ENCODE measurements at regions not wholly inside any gene's neighbourhood (a gene's known extent, or its start where the extent isn't known, plus 50 kb on each side); places are given as distances from the start of the nearest gene placed in this dataset.
"Not testable (repeated sequence)": the region's sequence is repeated elsewhere in the genome, so short reads cannot be mapped to it uniquely, and the experiment has no call there.

- no peak for DNase-seq (ENCODE audit: low spot score)
These were observed 136.7 kb downstream of the FGF10 start for GRCh38 chr5:44252545-44252944.

- DNase-seq (ENCODE audit: low spot score) = no peak
These were observed 142.2 kb downstream of the FGF10 start for GRCh38 chr5:44246986-44247385.

DNA sequence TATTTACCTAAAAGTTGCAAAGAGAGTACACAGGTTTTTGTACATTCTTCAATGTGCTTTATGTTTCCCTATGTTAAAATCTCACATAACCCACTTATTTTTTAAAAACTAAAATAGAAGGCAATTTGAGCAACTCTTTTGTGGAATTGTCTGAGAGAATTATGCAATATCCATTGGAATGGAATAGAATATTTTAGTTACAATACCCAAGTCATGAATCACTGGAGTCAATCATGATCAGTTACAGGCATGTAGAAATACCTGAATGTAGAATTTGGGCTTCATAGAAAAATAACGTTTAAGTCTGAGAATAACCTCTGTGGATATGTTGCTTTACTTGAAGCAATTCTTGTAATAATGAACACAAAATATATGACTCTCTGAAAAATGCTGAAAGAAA, 143.3 kb downstream of the FGF10 start:
- DNase-seq (ENCODE audit: low spot score) = no peak

DNA sequence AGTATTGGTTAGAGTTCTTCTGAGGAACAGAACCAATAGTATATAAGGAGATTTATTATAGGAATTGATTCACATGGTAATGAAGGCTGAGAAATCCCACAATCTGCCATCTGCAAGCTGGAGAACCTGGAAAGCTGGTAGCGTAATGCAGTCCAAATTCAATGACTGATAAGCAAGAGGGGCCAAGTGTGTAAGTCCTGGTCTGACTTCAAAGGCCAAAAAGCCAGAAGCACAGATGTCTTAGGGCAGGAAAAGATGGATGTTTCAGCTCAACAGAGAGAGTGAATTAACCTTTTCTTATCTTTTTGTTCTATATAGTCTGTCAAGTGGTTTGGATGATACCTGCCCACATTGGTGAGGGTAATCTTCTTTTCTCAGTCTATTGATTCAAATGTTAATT, 146.4 kb downstream of the FGF10 start:
- DNase-seq (ENCODE audit: low spot score) = no peak

- no peak for DNase-seq (ENCODE audit: low spot score)
These were observed 153.2 kb downstream of the FGF10 start for GRCh38 chr5:44236040-44236439.

DNA sequence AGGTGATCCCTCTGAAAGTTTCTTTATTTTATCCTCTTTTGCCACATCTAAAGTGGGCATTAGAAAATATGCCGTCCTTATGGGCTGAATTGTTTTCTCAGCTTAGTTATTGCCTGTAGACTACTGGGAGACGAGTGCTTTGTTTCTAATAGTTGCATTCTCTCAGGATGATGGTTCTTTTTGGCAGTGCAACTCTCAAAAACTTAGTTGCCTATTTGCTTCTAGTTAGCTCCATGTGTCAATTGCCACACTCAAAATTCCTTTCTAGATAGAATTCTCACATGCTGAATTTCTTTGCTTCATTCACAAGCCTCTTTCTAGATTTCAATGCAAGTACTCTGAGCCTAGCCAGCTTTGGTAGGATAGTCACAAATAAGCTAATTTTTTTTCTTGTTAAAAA, 155.5 kb downstream of the FGF10 start:
- DNase-seq (ENCODE audit: low spot score) = no peak

- DNase-seq (ENCODE audit: low spot score) = no peak
These were observed 163.7 kb downstream of the FGF10 start for GRCh38 chr5:44225231-44226160.

DNA sequence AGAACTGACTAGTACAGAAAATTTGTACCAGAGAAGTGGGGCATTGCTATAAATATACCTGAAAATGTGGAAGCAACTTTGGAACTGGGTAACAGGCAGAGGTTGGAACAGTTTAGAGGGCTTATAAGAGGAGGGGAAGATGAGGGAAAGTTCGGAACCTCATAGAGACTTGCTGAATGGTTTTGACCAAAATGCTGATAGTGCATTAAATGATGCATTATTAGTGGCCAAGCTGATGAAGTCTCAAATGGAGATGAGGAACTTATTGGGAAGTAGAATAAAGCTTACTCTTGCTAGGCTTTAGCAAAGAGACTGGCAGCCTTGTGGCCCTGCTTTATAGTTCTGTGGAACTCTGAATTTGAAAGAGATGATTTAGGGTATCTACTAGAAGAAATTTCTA, 189.8 kb downstream of the FGF10 start:
- DNase-seq (ENCODE audit: low spot score) = no peak

DNA sequence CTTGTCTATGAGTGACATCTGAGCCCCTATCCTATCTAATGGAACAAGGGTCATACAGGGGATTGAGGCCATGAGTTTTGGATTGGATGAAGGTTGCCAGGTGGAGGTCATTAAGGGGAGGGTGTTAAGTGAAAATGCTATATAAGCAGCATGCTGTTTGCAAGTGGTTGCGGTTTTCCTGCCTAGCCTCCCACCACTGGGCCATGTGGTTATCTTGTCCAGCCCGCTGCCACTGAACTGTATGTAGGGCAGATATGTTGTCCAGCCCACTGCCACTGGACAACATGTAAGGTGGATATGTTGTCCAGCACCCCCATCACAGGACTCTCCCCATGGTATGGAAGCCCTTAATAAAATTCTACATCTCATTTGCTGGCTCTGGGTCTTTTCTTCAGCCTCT, 200.0 kb downstream of the FGF10 start:
- no peak for DNase-seq (ENCODE audit: low spot score)

DNA sequence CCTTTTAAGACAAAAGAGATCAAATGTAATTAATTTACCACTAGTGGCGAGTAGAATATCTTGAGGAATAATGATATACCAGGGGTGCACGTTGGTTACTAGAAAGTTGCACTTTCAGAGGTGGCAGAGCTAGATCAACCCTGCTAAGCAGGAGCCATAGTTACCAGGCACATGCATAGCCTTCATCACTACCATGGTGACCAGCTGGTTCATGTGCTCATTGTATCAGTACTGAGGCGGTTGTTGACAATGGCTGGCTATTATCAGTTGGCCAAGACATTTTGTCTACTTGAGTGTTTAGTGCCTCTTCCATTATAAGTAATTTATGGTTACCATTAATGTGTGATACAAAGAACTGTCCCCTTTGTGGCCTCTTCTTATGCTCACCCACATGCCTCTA, 201.2 kb downstream of the FGF10 start:
- DNase-seq (ENCODE audit: low spot score) = no peak

DNA sequence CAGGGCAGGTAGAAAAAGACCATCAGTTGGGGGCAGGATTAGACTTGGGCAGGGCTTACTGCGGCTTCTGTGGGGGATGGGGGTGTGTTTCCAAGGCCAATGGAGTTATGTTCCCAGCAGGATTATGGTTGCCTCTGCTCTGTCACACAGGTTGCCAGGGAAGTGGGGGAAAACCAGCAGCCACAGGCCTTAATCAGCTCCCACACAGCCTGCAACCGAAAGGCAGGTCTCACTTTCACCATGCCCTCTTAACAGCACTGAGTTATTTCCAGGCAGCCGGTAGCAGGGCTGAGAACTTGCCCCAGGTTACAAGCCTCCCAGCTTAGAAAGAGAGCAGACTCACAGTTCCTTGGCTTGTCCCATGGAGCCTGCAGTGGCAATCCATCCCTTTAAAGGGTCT, 205.5 kb downstream of the FGF10 start:
- DNase-seq (ENCODE audit: low spot score) = no peak

GRCh38 chr5:44183312-44183711, 205.9 kb downstream of the FGF10 start:
- no peak for DNase-seq (ENCODE audit: low spot score)

DNA sequence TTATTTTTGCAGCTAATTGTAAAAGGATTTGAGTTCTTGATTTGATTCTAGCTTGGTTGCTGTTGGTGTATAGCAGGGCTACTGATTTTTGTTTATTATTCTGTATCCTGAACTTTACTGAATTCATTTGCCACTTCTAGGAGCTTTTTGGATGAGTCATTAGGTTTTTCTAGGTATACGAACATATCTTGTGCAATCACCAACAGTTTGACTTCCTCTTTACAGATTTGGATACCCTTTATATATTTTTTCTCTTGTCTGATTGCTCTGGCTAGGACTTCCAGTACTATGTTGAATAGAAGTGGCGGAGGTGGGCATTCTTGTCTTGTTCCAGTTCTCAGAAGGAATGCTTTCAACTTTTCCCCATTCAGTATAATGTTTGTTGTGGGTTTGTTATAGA, 210.8 kb downstream of the FGF10 start:
- DNase-seq (ENCODE audit: low spot score) = no peak

GRCh38 chr5:44167540-44167939, 221.7 kb downstream of the FGF10 start:
- DNase-seq (ENCODE audit: low spot score) = no peak

- no peak for DNase-seq (ENCODE audit: low spot score)
These were observed 228.9 kb downstream of the FGF10 start for GRCh38 chr5:44160369-44160768.

GRCh38 chr5:44150075-44150723, 239.0 kb downstream of the FGF10 start:
- DNase-seq (ENCODE audit: low spot score) = no peak

- not testable (repeated sequence) for DNase-seq (ENCODE audit: low spot score)
These were observed 271.3 kb downstream of the FGF10 start for GRCh38 chr5:44117947-44118346.

- not testable (repeated sequence) for DNase-seq (ENCODE audit: low spot score)
These were observed 281.0 kb downstream of the FGF10 start for GRCh38 chr5:44108232-44108631.

- no peak for DNase-seq (ENCODE audit: low spot score)
These were observed 289.6 kb downstream of the FGF10 start for GRCh38 chr5:44099643-44100042.

GRCh38 chr5:44089424-44090144, 299.6 kb downstream of the FGF10 start:
- no peak for DNase-seq (ENCODE audit: low spot score)

GRCh38 chr5:44085083-44085482, 304.1 kb downstream of the FGF10 start:
- no peak for DNase-seq (ENCODE audit: low spot score)

- DNase-seq (ENCODE audit: low spot score) = not testable (repeated sequence)
These were observed 314.7 kb downstream of the FGF10 start for GRCh38 chr5:44074547-44074946.

DNA sequence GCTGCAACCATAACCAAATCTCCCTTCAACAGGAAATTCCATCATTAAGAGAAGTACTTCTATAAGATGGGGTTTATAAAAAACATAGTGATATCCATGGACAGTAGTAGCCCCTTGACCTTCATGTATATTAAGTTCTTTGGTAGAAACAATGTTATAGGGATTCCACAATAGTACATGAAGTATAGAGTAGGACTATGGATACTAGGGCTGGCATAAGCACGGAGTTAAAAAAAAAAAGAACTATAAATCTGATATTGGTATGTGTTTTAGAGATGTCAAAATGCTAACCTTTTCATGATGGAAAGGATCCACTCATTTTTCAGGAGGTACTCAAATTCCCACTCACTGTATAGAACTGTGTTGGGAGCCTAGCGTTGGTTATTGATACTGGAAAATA, 337.6 kb downstream of the FGF10 start:
- DNase-seq (ENCODE audit: low spot score) = no peak

Measured in cerebellar cortex (tissue), 1 donor.